GM19324 (cell line): ENCODE measurements at regions not wholly inside any gene's neighbourhood (a gene's known extent, or its start where the extent isn't known, plus 50 kb on each side); places are given as distances from the start of the nearest gene placed in this dataset.
"Not testable (repeated sequence)": the region's sequence is repeated elsewhere in the genome, so short reads cannot be mapped to it uniquely, and the experiment has no call there.

Experiments used
- ATAC-seq: cut with Tn5 transposase; IDR thresholded peaks from one replicate; pipeline ENCODE4 v1.9.1; 2021; ENCODE audit warnings: mild to moderate bottlenecking, moderate library complexity; ENCODE audit not compliant: unreplicated experiment, low FRiP score

DNA sequence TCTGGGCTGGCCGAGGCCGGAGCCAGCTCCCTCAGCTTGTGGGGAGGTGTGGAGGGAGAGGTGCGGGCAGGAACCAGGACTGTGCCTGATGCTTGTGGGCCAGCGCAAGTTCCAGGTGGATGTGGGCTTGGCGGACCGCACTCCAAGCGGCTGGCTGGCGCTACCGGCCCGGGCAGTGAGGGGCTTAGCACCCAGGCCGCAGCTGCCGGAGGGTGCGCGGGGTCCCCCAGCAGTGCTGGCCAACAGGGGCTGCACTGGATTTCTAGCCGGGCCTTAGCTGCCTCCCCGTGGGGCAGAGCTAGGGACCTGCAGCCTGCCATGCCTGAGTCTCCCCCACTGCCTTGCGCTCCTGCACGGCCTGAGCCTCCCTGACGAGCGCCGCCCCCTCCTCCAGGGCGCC, 242.8 kb downstream of the CCSER2 start:
- ATAC-seq: no peak

- ATAC-seq: no peak
Observed at GRCh38 chr10:84574102-84574501, 245.7 kb downstream of the CCSER2 start.

DNA sequence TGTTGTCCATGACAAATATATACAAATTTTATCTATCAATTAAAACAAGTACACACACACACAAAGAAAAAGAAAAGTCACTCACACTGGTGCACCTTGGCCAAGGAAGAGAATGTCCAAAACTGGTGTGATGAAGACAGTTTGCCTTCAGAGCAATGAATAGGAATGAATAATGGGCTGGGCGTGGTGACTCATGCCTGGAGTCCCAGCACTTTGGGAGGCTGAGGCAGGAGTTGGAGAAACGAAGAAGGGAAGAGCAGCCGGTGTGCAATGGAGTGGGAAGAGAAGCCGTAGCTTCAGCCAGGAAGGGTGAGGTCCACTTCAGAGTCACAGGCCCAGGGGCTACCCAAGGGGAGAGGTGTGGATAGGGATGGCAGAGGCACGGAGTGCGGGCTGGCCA, 253.6 kb downstream of the CCSER2 start:
- ATAC-seq: no peak

DNA sequence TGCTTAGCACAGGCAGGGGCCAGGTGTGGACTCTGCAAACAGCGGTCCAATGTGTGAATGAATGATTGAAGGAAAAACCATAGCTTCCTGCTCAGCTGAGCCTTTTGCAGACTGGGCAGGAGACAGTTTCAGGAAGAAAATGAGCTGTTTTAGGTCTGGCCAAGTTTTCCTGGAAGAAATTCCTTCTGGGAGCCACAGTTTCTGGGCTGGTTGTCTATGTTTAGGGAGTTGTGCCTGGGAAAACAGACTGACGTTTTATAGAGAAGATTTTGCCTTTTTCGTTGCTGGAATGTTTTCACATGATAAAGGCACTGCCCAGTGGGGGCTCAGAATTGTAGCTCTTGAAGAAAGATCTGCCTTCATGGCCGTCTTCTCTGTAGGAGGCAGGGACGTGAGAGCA, 255.1 kb downstream of the CCSER2 start:
- no peak for ATAC-seq

DNA sequence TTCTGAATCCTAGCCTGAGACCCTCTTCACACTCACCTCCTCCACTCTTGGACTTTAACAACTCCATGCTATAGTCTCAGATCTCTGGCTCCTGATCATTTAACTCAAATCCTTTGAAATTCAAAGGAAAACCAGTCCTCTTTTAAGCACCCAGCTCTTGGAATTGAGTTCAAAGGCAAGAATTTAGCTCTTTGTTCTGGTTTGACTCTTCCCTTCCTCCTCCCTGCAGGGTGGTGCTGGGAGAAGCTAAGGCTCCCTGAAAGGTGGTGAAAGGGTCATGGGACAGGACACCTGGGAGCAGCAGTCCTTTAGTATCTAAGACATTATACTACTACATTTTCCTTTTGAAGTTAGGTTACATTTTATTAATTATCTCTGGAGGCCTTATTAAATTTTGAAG, 259.4 kb downstream of the CCSER2 start:
- no peak for ATAC-seq

DNA sequence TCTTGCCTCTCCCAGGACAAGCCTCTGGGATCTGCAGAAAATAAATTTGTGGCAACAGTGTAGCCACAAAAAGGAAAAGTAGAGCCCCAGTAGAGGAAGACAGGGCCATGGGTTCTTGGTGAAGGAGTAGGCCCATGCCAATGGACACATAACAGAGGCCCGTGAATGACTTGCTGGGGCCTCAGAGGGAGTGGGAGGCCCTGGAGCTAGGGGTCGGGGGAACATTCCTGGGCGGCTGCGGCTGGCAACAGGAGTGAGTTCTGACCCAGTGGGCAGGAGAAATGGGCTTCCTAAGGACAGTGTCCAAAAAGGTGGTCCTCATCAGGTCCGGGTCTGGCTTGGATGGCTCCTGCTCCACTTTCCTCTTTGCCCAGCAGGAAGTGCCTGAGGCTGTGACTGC, 260.0 kb downstream of the CCSER2 start:
- ATAC-seq: no peak

GRCh38 chr10:84588971-84589370, 260.6 kb downstream of the CCSER2 start:
- no peak for ATAC-seq

GRCh38 chr10:84589526-84590205, 261.3 kb downstream of the CCSER2 start:
- ATAC-seq: no peak

GRCh38 chr10:84590327-84591193, 262.2 kb downstream of the CCSER2 start:
- ATAC-seq: no peak

DNA sequence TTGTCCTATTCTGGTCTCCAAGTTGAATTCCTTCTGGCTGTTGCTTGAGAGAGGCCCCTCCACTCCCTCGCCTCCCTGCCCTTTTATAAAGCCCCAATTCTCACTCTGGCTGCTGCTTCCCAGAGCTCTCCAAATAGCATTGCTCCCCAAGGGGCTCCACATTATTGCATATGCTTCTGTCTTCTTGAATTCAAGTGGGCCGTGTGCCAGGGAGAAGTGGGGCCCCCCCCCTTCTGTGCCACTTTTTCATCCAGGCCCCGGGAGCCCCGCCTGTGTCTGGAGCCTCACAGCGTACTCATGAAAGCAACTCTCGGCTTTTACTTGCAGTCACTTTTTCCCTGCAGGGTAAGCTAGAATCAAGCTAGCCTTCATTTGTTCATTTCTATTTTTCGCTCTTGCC, 265.1 kb downstream of the CCSER2 start:
- no peak for ATAC-seq

GRCh38 chr10:84596585-84596984, 268.2 kb downstream of the CCSER2 start:
- no peak for ATAC-seq

DNA sequence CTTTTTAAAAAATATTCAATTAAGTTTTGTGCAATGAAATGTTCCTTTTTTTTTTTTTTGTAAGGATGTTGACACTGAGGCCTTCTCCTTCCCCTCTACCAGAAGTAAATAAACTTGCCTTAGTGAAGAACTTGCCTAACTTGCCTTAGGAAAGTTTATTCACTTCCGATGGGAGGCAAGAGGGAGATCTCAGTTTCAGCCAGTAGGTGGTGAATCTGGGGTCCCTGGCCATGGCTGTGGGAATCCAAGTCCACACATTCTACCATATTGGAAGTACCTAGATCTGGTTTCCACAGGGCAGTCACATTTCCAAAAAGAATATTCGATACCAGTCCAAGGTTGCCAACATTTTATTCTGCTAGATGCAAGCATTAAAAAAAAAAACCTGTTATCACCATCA, 270.9 kb downstream of the CCSER2 start:
- ATAC-seq: no peak

DNA sequence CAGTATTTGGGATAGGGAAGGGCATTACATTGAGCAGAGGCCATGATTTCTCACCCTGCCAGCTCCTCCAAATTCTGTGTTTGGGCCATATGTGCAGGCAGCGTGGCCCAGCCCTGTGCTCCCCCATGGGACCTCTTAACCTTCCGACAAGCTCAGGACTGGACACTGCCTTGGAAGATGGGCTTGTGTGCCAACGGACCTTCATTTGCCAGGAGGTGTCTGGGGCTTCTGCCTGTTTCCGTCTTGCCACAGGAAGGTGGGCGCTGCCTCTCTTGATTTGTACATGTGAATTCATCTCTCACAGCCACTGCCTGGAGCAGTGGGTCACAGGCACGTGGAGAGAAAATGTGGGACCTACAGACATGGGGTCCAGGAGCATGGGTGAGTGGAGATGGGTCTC, 272.6 kb downstream of the CCSER2 start:
- ATAC-seq: no peak

- not testable (repeated sequence) for ATAC-seq
Observed at GRCh38 chr10:84602543-84602942, 274.2 kb downstream of the CCSER2 start.

DNA sequence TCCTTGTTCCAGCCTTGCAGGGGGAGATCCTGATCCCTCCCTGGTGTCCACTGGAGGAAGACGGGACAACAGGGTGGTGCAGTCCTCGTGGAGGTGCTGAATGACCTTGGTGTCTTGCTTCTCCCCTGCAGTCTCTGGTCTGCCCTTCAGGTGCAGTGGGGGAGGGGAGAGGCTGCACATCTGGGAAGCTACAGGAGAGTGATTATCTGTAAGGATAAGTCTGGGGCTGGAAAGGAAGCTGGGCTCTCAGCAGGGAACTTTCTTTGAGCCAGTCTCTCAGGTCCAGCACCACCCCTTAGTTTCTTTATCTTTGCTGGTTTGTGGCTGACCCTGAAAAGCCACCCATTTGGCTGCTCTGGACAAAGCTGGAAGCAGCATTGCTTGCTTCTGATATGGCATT, 275.6 kb downstream of the CCSER2 start:
- no peak for ATAC-seq

DNA sequence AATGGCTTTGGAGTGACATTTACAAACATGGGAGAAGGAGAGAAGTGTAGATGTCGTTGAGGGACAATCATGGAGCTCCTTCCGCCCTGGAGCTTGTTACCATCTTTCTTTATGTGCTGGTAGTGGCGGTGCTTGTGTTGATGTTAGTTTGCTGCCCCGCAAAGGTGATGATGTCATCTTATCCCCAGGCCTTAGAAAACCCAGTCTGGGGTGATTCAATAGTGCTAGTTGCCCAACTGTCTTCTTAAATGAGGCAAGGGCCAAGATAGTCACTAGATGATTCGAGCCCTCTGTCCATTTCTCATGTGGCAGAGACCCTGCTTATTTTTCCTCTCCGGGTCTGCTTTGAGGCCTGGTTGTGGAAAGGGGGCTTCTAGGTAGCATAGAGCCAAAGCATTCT, 277.4 kb downstream of the CCSER2 start:
- no peak for ATAC-seq

DNA sequence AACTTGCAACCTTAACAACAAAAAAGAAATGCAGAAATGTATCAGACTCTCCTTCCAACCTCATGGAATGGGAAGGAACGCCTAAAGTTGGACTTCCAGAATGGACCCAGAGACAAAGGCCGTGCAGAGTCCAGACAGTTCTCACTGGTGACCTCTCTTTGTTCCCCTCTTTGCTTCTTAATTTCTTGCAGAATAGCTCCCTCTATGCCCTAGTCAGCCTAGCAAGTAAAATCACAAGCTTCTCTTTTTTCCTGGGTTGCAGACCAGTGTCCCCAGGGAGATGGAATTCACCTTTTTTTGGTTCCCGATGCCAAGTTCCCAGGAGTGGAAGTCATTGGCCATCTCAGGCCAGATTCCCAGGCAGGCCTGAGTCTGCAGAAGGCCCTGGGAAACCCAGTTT, 278.0 kb downstream of the CCSER2 start:
- ATAC-seq: no peak

DNA sequence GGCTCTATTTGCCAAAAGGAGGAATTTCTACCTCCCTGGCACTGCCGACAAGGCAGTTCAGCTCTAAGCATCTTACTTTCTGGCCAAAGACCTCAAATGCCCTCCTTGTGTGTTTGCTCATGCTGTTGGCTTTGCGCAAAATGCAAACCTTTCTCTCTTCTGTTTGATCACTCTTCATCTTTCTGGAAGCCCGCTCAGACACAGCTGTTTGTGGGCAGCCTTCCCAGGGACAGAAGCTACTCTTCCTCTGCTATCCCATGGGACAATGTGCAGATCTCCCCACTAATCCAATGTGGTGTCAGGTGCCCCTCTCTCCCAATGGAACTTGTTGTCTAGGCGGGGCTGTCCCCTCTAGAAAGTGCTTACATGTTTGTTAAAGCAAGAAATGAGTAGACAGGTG, 278.7 kb downstream of the CCSER2 start:
- ATAC-seq: no peak

DNA sequence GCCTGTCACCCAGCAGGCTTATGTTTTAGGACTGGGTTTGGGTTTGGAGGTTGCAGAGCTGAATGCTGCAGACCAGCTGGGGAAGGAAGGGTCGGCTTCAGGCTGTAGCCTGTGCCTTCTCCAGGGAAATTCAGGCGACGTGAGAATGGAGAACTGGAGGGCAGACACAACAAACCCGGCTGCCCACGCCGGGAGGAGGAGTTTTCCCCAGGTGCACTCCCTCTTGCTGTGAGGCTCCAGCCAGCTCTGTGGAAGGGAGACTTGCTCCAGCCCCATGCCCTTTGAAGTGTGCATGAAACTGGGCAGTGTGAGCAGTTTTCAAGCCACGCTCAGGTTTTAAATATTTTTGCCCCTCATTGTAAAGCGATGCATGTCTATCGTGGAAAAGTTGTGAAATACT, 279.1 kb downstream of the CCSER2 start:
- no peak for ATAC-seq

- peak; percentile 46 for ATAC-seq
Observed at GRCh38 chr10:84608126-84608525, 279.7 kb downstream of the CCSER2 start.

GRCh38 chr10:84613336-84614021, 285.1 kb downstream of the CCSER2 start:
- ATAC-seq: peak; percentile 75
